ENCODE measurements at regions not wholly inside any gene's neighbourhood (a gene's known extent, or its start where the extent isn't known, plus 50 kb on each side); places are given as distances from the start of the nearest gene placed in this dataset.

GRCh38 chrX:112148397-112148796, 65.8 kb upstream of the TRPC5 start:
- no peak for DNase-seq (ENCODE audit: low read depth)

DNA sequence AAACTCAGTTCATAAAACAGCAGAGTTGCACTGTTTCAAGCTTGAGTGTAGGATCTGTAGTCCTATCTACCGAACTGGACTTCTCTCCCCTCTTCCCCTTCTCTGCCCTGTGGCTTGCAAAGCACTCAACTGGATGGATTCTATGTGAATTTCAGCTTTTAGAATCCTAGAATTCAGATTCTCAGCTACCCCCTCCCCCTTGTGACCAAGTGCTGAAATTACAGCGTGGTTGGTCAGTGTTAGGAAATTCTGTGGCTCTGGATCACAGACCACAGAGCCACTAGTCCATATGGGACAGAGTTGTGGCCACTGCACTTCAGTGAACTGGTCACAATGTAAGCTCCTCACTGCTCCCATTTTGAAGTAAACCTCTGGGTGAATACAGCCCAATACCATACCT, 64.6 kb upstream of the TRPC5 start:
- DNase-seq (ENCODE audit: low read depth): peak; percentile 2

DNA sequence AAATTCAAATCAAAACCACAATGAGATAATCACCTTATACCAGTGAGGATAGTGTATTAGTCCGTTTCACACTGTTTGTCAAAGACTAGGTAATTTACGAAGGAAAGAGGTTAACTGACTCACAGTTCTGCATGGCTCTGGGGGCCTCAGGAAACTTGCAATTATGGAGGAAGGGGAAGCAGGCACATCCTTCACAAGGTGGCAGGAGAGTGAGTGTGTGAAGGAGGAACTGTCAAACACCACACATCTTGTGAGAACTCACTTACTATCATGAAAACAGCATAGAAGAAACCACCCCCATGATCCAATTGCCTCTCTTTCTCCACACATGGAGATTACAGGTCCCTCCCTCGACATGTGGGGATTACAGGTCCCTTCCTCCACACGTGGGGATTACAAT, 54.7 kb upstream of the TRPC5 start:
- DNase-seq (ENCODE audit: low read depth): no peak

All from HT1080 (cell line).